HPDE6-E6E7 (cell line): ENCODE measurements at regions not wholly inside any gene's neighbourhood (a gene's known extent, or its start where the extent isn't known, plus 50 kb on each side); places are given as distances from the start of the nearest gene placed in this dataset.

Source experiments
- DNase-seq: peaks from one replicate; pipeline ENCODE4 v3.0.0; 2011; ENCODE audit warnings: missing footprints; ENCODE audit errors: extremely low spot score

GRCh38 chr4:23667659-23668058, 222.2 kb downstream of the PPARGC1A start:
- DNase-seq: no peak

- no peak for DNase-seq
Observed at GRCh38 chr4:23660865-23661264, 229.0 kb downstream of the PPARGC1A start.

- DNase-seq: no peak
Observed at GRCh38 chr4:23654791-23655190, 235.1 kb downstream of the PPARGC1A start.

GRCh38 chr4:23648854-23649596, 240.8 kb downstream of the PPARGC1A start:
- DNase-seq: no peak

GRCh38 chr4:23635468-23635867, 254.4 kb downstream of the PPARGC1A start:
- DNase-seq: no peak

GRCh38 chr4:23631255-23631950, 258.4 kb downstream of the PPARGC1A start:
- DNase-seq: no peak

GRCh38 chr4:23630110-23630509, 259.7 kb downstream of the PPARGC1A start:
- no peak for DNase-seq

GRCh38 chr4:23629421-23629820, 260.4 kb downstream of the PPARGC1A start:
- DNase-seq: no peak

- DNase-seq: no peak
Observed at GRCh38 chr4:23614284-23614892, 275.5 kb downstream of the PPARGC1A start.

- DNase-seq: no peak
Observed at GRCh38 chr4:23613782-23614181, 276.1 kb downstream of the PPARGC1A start.

GRCh38 chr4:23602720-23603119, 287.1 kb downstream of the PPARGC1A start:
- no peak for DNase-seq

- DNase-seq: no peak
Observed at GRCh38 chr4:23594125-23594524, 295.7 kb downstream of the PPARGC1A start.

- no peak for DNase-seq
Observed at GRCh38 chr4:23590431-23590830, 299.4 kb downstream of the PPARGC1A start.

GRCh38 chr4:23584024-23584423, 305.8 kb downstream of the PPARGC1A start:
- no peak for DNase-seq

- no peak for DNase-seq
Observed at GRCh38 chr4:23582671-23583070, 307.2 kb downstream of the PPARGC1A start.

GRCh38 chr4:23579166-23579565, 310.7 kb downstream of the PPARGC1A start:
- DNase-seq: no peak

- DNase-seq: no peak
Observed at GRCh38 chr4:23577398-23577797, 312.4 kb downstream of the PPARGC1A start.

GRCh38 chr4:23572382-23572781, 317.5 kb downstream of the PPARGC1A start:
- DNase-seq: no peak

GRCh38 chr4:23567338-23567737, 322.5 kb downstream of the PPARGC1A start:
- no peak for DNase-seq

GRCh38 chr4:23560748-23561147, 329.1 kb downstream of the PPARGC1A start:
- no peak for DNase-seq

- DNase-seq: no peak
Observed at GRCh38 chr4:23558101-23558500, 331.7 kb downstream of the PPARGC1A start.

GRCh38 chr4:23547601-23548000, 342.2 kb downstream of the PPARGC1A start:
- DNase-seq: no peak

- DNase-seq: no peak
Observed at GRCh38 chr4:23547096-23547495, 342.8 kb downstream of the PPARGC1A start.
